GM12873 (cell line): ENCODE measurements at regions not wholly inside any gene's neighbourhood (a gene's known extent, or its start where the extent isn't known, plus 50 kb on each side); places are given as distances from the start of the nearest gene placed in this dataset.

ENCODE experiments used
- CTCF ChIP-seq: IDR thresholded peaks from 2 replicates; pipeline ENCODE4 v1.5.1; 2012; ENCODE audit warnings: low read depth, mild to moderate bottlenecking, moderate library complexity, low read length, control low read depth; ENCODE audit not compliant: insufficient read depth; ENCODE audit errors: missing control alignments

GRCh38 chr1:80929868-80930508, 870.7 kb upstream of the ADGRL2 start:
- TF ChIP-seq CTCF: no peak

- no peak for TF ChIP-seq CTCF
Measured at GRCh38 chr1:80926531-80926930, 874.2 kb upstream of the ADGRL2 start.

DNA sequence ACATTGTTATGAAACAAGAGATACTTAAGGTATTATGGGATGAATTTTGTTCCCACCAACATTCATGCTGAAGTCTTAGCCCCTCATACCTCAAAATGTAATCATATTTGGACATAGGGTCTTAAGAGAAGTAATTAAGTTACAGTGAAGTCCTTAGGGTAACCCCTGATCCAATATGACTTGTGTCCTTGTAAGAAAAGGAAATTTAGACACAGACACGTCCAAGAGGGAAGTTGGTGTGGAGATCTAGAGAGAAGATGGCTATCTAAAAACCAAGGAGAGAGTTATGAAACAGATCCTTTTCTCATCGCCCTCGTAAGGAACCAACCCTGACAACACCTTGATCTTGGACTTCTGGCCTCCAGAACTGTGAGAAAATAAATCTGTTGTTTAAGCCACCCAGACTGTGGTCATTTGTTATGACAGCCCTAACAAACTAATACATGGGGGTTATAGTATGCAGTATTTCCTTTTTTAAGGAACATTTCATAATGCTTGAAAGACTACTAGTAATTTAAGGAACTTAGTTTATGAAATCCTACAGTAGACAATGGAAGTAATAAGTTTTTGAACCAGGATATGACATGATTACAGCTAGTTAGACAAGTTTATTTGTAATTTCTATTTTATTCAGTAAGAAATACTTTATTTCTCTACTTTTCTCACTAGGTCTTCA, 875.5 kb upstream of the ADGRL2 start:
- TF ChIP-seq CTCF: no peak

DNA sequence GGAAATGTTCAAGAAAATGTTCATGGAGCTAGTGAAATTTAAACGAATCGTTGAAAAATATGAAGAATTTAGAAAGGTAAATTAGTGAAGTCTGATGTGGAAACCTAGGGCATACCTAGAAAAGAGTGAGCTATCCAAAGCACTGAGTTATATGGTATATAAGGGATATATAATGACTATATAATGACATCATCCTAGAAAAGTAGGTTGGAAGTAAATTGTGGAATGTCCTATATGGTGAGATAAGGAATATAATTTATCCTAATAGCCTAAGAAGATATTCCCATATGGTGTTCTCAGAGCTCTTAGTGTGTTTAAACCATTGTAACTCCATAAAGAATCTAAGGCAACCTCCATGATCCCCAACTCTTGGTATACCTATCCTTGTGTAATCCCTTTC, 876.4 kb upstream of the ADGRL2 start:
- TF ChIP-seq CTCF: no peak

GRCh38 chr1:80922906-80923305, 877.8 kb upstream of the ADGRL2 start:
- TF ChIP-seq CTCF: no peak

GRCh38 chr1:80919426-80919825, 881.3 kb upstream of the ADGRL2 start:
- no peak for TF ChIP-seq CTCF

DNA sequence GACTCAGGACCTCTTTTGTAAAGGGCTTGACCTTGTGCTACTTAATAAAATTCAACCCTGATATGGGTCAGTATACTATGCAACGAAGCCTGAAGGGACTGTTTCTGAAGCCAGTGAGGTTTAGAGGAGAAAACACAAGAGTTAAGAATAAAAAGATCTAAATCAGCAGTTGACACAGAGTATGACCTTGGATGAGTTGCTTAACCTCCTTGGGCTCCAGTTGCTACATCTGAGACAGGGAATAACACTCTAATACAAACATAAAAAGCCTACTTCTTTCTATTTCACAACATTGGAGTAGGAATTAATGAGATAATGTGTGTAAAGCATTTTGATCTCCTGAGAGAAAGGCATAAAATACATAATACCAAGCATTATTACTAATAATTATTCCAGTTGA, 882.4 kb upstream of the ADGRL2 start:
- TF ChIP-seq CTCF: no peak
